ENCODE measurements at regions not wholly inside any gene's neighbourhood (a gene's known extent, or its start where the extent isn't known, plus 50 kb on each side); places are given as distances from the start of the nearest gene placed in this dataset.

GRCh38 chr4:27194599-27195176, 334.0 kb downstream of the STIM2 start:
- no peak overlapping the region for H3K27ac ChIP-seq (ENCODE audit: low read depth in 2 of 2, low read length in 2 of 2)
- H3K9ac ChIP-seq (ENCODE audit: low read depth in 1 of 2, low read length in 2 of 2), result no peak overlapping the region
- H3K36me3 ChIP-seq (ENCODE audit: control insufficient read depth in 2 of 2, insufficient read depth in 2 of 2, low read length in 2 of 2), result no peaks in the 10 kb centered on the region
- no peaks in the 10 kb centered on the region for H3K9me3 ChIP-seq (ENCODE audit: control insufficient read depth in 2 of 2, low read length in 2 of 2)
- no peak overlapping the region for H3K4me3 ChIP-seq (ENCODE audit: low read length in 2 of 2)
- H3K27me3 ChIP-seq (ENCODE audit: control insufficient read depth in 2 of 2, insufficient read depth in 2 of 2, low read length in 2 of 2), result no peaks in the 10 kb centered on the region
- H3K4me1 ChIP-seq (ENCODE audit: control insufficient read depth in 2 of 2, insufficient read depth in 2 of 2, low read length in 2 of 2), result no peaks in the 10 kb centered on the region

DNA sequence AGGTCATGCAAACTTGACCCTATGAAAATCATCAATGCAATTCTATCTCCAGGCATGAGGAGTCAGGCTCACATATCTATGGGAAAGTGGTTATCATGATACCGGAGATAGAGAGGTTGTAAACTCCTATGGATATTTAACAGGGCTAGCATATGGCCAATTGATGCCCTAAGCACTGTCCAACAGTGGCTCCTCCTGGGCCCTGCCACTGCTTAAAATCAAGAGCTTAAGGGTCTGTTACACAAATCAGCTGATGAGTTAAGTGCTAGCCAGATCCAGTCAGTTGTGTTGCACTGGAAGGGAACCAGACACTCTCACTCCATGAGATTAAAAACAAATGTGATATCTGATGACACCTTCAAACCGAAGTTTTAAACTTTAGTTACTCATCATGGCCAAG, 337.6 kb downstream of the STIM2 start:
- Histone ChIP-seq H3K4me3 (ENCODE audit: low read length in 2 of 2) (no peak overlapping the region), H3K36me3 (ENCODE audit: control insufficient read depth in 2 of 2, insufficient read depth in 2 of 2, low read length in 2 of 2) (no peaks in the 10 kb centered on the region), H3K4me1 (ENCODE audit: control insufficient read depth in 2 of 2, insufficient read depth in 2 of 2, low read length in 2 of 2) (no peaks in the 10 kb centered on the region), H3K27me3 (ENCODE audit: control insufficient read depth in 2 of 2, insufficient read depth in 2 of 2, low read length in 2 of 2) (no peaks in the 10 kb centered on the region), H3K9ac (ENCODE audit: low read depth in 1 of 2, low read length in 2 of 2) (no peak overlapping the region), H3K9me3 (ENCODE audit: control insufficient read depth in 2 of 2, low read length in 2 of 2) (no peaks in the 10 kb centered on the region), H3K27ac (ENCODE audit: low read depth in 2 of 2, low read length in 2 of 2) (no peak overlapping the region)

GRCh38 chr4:27198971-27199370, 338.3 kb downstream of the STIM2 start:
- Histone ChIP-seq H3K27ac (ENCODE audit: low read depth in 2 of 2, low read length in 2 of 2) (no peak overlapping the region), H3K9me3 (ENCODE audit: control insufficient read depth in 2 of 2, low read length in 2 of 2) (no peaks in the 10 kb centered on the region), H3K36me3 (ENCODE audit: control insufficient read depth in 2 of 2, insufficient read depth in 2 of 2, low read length in 2 of 2) (no peaks in the 10 kb centered on the region), H3K27me3 (ENCODE audit: control insufficient read depth in 2 of 2, insufficient read depth in 2 of 2, low read length in 2 of 2) (no peaks in the 10 kb centered on the region), H3K9ac (ENCODE audit: low read depth in 1 of 2, low read length in 2 of 2) (no peak overlapping the region), H3K4me1 (ENCODE audit: control insufficient read depth in 2 of 2, insufficient read depth in 2 of 2, low read length in 2 of 2) (no peaks in the 10 kb centered on the region), H3K4me3 (ENCODE audit: low read length in 2 of 2) (no peak overlapping the region)

DNA sequence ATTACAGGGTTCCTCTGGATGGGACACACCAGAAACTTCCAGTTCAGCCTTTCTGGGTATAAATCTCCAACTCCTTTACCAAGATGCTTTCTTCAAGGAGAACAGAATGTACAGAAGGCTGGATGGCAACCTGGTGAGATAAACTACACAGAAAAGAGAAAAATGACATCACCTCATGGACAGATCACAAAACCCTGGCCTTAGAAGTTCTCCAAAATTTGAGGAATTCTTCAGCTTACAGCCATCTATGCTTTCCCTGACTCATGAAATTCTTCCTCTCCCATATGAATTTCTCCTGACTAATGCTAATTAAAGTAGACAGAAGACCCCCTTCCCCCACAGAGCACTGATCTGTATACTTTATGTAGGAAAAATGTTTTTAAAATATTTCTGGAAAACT, 345.4 kb downstream of the STIM2 start:
- Histone ChIP-seq H3K4me1 (ENCODE audit: control insufficient read depth in 2 of 2, insufficient read depth in 2 of 2, low read length in 2 of 2) (no peaks in the 10 kb centered on the region), H3K36me3 (ENCODE audit: control insufficient read depth in 2 of 2, insufficient read depth in 2 of 2, low read length in 2 of 2) (no peaks in the 10 kb centered on the region), H3K9me3 (ENCODE audit: control insufficient read depth in 2 of 2, low read length in 2 of 2) (no peaks in the 10 kb centered on the region), H3K27ac (ENCODE audit: low read depth in 2 of 2, low read length in 2 of 2) (no peak overlapping the region), H3K4me3 (ENCODE audit: low read length in 2 of 2) (no peak overlapping the region), H3K27me3 (ENCODE audit: control insufficient read depth in 2 of 2, insufficient read depth in 2 of 2, low read length in 2 of 2) (no peaks in the 10 kb centered on the region), H3K9ac (ENCODE audit: low read depth in 1 of 2, low read length in 2 of 2) (no peak overlapping the region)

DNA sequence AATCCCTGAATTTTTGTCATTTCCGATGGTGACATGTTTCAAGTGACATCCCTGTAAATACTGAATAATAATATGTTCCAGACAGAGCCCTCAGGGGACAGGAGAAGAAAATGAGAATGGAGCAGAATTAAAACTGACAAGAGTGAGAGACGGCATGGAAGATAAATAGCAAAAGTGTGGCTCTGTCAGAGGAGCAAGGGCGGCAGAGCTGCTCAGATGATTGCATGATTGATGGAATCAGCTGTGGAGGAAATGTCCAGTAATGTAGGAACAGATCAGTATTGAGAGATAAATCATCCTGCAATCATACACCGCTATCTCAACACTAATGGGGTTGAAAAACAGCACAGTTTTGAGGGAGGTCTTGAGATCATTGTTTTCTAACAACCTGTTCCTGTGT, 350.3 kb downstream of the STIM2 start:
- H3K9ac ChIP-seq (ENCODE audit: low read depth in 1 of 2, low read length in 2 of 2), result no peak overlapping the region
- H3K9me3 ChIP-seq (ENCODE audit: control insufficient read depth in 2 of 2, low read length in 2 of 2), result no peaks in the 10 kb centered on the region
- no peaks in the 10 kb centered on the region for H3K36me3 ChIP-seq (ENCODE audit: control insufficient read depth in 2 of 2, insufficient read depth in 2 of 2, low read length in 2 of 2)
- no peak overlapping the region for H3K4me3 ChIP-seq (ENCODE audit: low read length in 2 of 2)
- H3K27me3 ChIP-seq (ENCODE audit: control insufficient read depth in 2 of 2, insufficient read depth in 2 of 2, low read length in 2 of 2), result no peaks in the 10 kb centered on the region
- no peak overlapping the region for H3K27ac ChIP-seq (ENCODE audit: low read depth in 2 of 2, low read length in 2 of 2)
- H3K4me1 ChIP-seq (ENCODE audit: control insufficient read depth in 2 of 2, insufficient read depth in 2 of 2, low read length in 2 of 2), result no peaks in the 10 kb centered on the region

- no peaks in the 10 kb centered on the region for H3K36me3 ChIP-seq (ENCODE audit: control insufficient read depth in 2 of 2, insufficient read depth in 2 of 2, low read length in 2 of 2)
- no peak overlapping the region for H3K27ac ChIP-seq (ENCODE audit: low read depth in 2 of 2, low read length in 2 of 2)
- H3K27me3 ChIP-seq (ENCODE audit: control insufficient read depth in 2 of 2, insufficient read depth in 2 of 2, low read length in 2 of 2), result no peaks in the 10 kb centered on the region
- H3K4me1 ChIP-seq (ENCODE audit: control insufficient read depth in 2 of 2, insufficient read depth in 2 of 2, low read length in 2 of 2), result no peaks in the 10 kb centered on the region
- no peak overlapping the region for H3K9ac ChIP-seq (ENCODE audit: low read depth in 1 of 2, low read length in 2 of 2)
- H3K4me3 ChIP-seq (ENCODE audit: low read length in 2 of 2), result no peak overlapping the region
- no peaks in the 10 kb centered on the region for H3K9me3 ChIP-seq (ENCODE audit: control insufficient read depth in 2 of 2, low read length in 2 of 2)
Observed at GRCh38 chr4:27214010-27214409, 353.4 kb downstream of the STIM2 start.

- Histone ChIP-seq H3K9ac (ENCODE audit: low read depth in 1 of 2, low read length in 2 of 2) (no peak overlapping the region), H3K4me3 (ENCODE audit: low read length in 2 of 2) (no peak overlapping the region), H3K36me3 (ENCODE audit: control insufficient read depth in 2 of 2, insufficient read depth in 2 of 2, low read length in 2 of 2) (no peaks in the 10 kb centered on the region), H3K9me3 (ENCODE audit: control insufficient read depth in 2 of 2, low read length in 2 of 2) (no peaks in the 10 kb centered on the region), H3K27me3 (ENCODE audit: control insufficient read depth in 2 of 2, insufficient read depth in 2 of 2, low read length in 2 of 2) (no peaks in the 10 kb centered on the region), H3K4me1 (ENCODE audit: control insufficient read depth in 2 of 2, insufficient read depth in 2 of 2, low read length in 2 of 2) (no peaks in the 10 kb centered on the region), H3K27ac (ENCODE audit: low read depth in 2 of 2, low read length in 2 of 2) (no peak overlapping the region)
Observed at GRCh38 chr4:27215220-27215826, 354.7 kb downstream of the STIM2 start.

DNA sequence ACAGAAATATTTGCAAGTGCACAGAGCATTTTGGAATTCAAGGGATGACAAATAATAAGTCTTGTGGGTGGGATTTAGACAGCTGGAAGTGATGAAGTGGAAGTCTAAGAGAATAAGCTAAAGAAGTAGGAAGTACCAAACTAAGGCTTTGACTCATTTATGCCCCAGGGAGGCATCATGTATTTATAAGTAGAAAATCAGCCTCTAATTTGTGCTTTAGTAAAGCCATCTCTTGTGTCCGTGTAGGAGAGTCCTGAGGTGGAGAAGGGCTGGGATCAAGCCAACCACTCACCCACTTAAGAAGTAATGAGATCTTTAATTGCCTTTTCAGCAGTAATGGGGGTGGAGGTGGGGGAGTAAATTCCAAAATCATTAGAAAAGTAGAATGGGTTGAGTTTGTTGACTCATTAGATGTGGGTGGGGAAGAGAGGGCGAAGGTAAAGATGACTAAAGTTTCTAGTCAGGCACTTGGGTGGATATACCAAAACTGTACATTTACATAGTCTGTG, 356.7 kb downstream of the STIM2 start:
- Histone ChIP-seq H3K9ac (ENCODE audit: low read depth in 1 of 2, low read length in 2 of 2) (no peak overlapping the region), H3K4me3 (ENCODE audit: low read length in 2 of 2) (no peak overlapping the region), H3K27ac (ENCODE audit: low read depth in 2 of 2, low read length in 2 of 2) (no peak overlapping the region), H3K9me3 (ENCODE audit: control insufficient read depth in 2 of 2, low read length in 2 of 2) (no peaks in the 10 kb centered on the region), H3K27me3 (ENCODE audit: control insufficient read depth in 2 of 2, insufficient read depth in 2 of 2, low read length in 2 of 2) (no peaks in the 10 kb centered on the region), H3K4me1 (ENCODE audit: control insufficient read depth in 2 of 2, insufficient read depth in 2 of 2, low read length in 2 of 2) (no peaks in the 10 kb centered on the region), H3K36me3 (ENCODE audit: control insufficient read depth in 2 of 2, insufficient read depth in 2 of 2, low read length in 2 of 2) (no peaks in the 10 kb centered on the region)

DNA sequence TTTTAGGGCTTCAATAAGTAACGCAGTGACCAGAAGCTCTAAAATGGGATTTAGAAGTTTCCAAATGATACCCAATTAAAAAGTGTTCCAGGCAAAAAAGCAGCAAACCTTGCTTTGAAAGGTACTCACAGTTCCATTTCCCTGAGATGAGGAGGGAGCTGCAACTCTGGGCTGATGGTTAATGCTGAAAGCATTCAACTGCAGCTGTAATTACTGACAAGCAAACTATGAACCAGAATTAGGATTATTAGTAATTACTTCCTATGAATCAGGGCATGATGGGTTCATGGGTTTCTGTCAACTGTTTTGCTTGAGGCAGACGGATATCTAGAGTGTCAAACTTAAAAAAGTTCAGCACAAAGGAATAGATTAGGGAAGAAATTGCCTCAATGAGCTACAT, 357.4 kb downstream of the STIM2 start:
- Histone ChIP-seq H3K4me3 (ENCODE audit: low read length in 2 of 2) (no peak overlapping the region), H3K27ac (ENCODE audit: low read depth in 2 of 2, low read length in 2 of 2) (no peak overlapping the region), H3K9ac (ENCODE audit: low read depth in 1 of 2, low read length in 2 of 2) (no peak overlapping the region), H3K36me3 (ENCODE audit: control insufficient read depth in 2 of 2, insufficient read depth in 2 of 2, low read length in 2 of 2) (no peaks in the 10 kb centered on the region), H3K27me3 (ENCODE audit: control insufficient read depth in 2 of 2, insufficient read depth in 2 of 2, low read length in 2 of 2) (no peaks in the 10 kb centered on the region), H3K9me3 (ENCODE audit: control insufficient read depth in 2 of 2, low read length in 2 of 2) (no peaks in the 10 kb centered on the region), H3K4me1 (ENCODE audit: control insufficient read depth in 2 of 2, insufficient read depth in 2 of 2, low read length in 2 of 2) (no peaks in the 10 kb centered on the region)

DNA sequence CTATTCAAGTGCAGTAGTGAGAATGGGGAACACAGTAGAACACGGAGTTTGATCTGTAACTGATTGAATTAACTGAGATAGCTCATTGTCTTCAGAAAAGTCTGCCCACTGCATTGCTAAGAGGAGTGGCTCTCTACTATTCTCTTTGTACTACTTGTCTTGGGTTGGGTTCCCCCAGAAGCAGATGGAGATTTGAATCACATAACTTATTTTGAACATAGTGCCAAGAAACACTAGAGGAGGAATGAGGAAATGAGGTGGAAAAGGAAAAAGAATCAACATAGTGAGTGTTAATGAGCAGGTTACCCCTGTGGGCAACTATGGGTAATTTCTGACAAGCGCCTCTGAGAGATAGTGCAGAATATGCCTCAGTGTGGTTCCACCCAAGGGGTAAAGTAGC, 362.7 kb downstream of the STIM2 start:
- Histone ChIP-seq H3K36me3 (ENCODE audit: control insufficient read depth in 2 of 2, insufficient read depth in 2 of 2, low read length in 2 of 2) (no peaks in the 10 kb centered on the region), H3K9ac (ENCODE audit: low read depth in 1 of 2, low read length in 2 of 2) (no peak overlapping the region), H3K4me1 (ENCODE audit: control insufficient read depth in 2 of 2, insufficient read depth in 2 of 2, low read length in 2 of 2) (no peaks in the 10 kb centered on the region), H3K27ac (ENCODE audit: low read depth in 2 of 2, low read length in 2 of 2) (no peak overlapping the region), H3K27me3 (ENCODE audit: control insufficient read depth in 2 of 2, insufficient read depth in 2 of 2, low read length in 2 of 2) (no peaks in the 10 kb centered on the region), H3K4me3 (ENCODE audit: low read length in 2 of 2) (no peak overlapping the region), H3K9me3 (ENCODE audit: control insufficient read depth in 2 of 2, low read length in 2 of 2) (no peaks in the 10 kb centered on the region)

All from mucosa of rectum (tissue), 2 donors.